Muscle of leg (tissue), 3 donors: ENCODE measurements at regions not wholly inside any gene's neighbourhood (a gene's known extent, or its start where the extent isn't known, plus 50 kb on each side); places are given as distances from the start of the nearest gene placed in this dataset.
"Not testable (repeated sequence)": the region's sequence is repeated elsewhere in the genome, so short reads cannot be mapped to it uniquely, and the experiment has no call there.

Experiments used
- DNase-seq: peaks from one replicate; pipeline ENCODE4 v3.0.0; 2013
- H3K27ac ChIP-seq: one replicate; pipeline ENCODE4 v1.5.1; 2013; ENCODE audit warnings: mild to moderate bottlenecking, low read length, control low read depth
- H3K27me3 ChIP-seq: one replicate; pipeline ENCODE4 v1.6.1; 2013; ENCODE audit warnings: low read length; ENCODE audit not compliant: control insufficient read depth, insufficient read depth
- H3K36me3 ChIP-seq: one replicate; pipeline ENCODE4 v1.6.1; 2013; ENCODE audit warnings: low read length; ENCODE audit not compliant: control insufficient read depth, insufficient read depth
- H3K4me1 ChIP-seq: one replicate; pipeline ENCODE4 v1.6.1; 2013; ENCODE audit warnings: low read length; ENCODE audit not compliant: control insufficient read depth, insufficient read depth
- H3K4me3 ChIP-seq: one replicate; pipeline ENCODE4 v1.5.1; 2013; ENCODE audit warnings: low read length, control low read depth
- H3K9me3 ChIP-seq: replicated peaks from 2 replicates; pipeline ENCODE4 v1.6.1; 2013; ENCODE audit warnings: low read depth, low read length; ENCODE audit not compliant: control insufficient read depth
- WGBS: methylation state at CpG from one replicate; pipeline ENCODE4 v1.1.5; 2013; ENCODE audit warnings: missing lambda C conversion rate; ENCODE audit not compliant: insufficient coverage; 5-methylcytosine and 5-hydroxymethylcytosine counted together

- WGBS, result 70% methylated on average over 1 of the region's 3 CpGs
- no peak for DNase-seq
- H3K9me3 ChIP-seq, result no peaks in the 10 kb centered on the region
These were observed 313.3 kb downstream of the SEC16B start for GRCh38 chr1:177656598-177656997.

GRCh38 chr1:177650947-177651346 is 318.9 kb downstream of the SEC16B start:
- H3K27ac ChIP-seq, result no peak overlapping the region
- no peaks in the 10 kb centered on the region for H3K9me3 ChIP-seq
- no peak for DNase-seq
- H3K27me3 ChIP-seq, result no peaks in the 10 kb centered on the region
- no peaks in the 10 kb centered on the region for H3K4me1 ChIP-seq
- no peaks in the 10 kb centered on the region for H3K36me3 ChIP-seq
- WGBS, result 42% methylated on average over 2 of the region's 3 CpGs
- H3K4me3 ChIP-seq, result no peak overlapping the region

More at GRCh38 chr1:177656598-177656997, 313.3 kb downstream of the SEC16B start:
- Histone ChIP-seq H3K4me3 (no peak overlapping the region), H3K4me1 (no peaks in the 10 kb centered on the region), H3K27me3 (no peaks in the 10 kb centered on the region), H3K36me3 (no peaks in the 10 kb centered on the region), H3K27ac (no peak overlapping the region)

- WGBS, result 70% methylated on average over 3 of the region's 6 CpGs
These were observed 321.1 kb downstream of the SEC16B start for GRCh38 chr1:177648731-177649265.

GRCh38 chr1:177648138-177648537 is 321.7 kb downstream of the SEC16B start:
- Histone ChIP-seq H3K36me3 (no peaks in the 10 kb centered on the region), H3K4me1 (no peaks in the 10 kb centered on the region), H3K9me3 (no peaks in the 10 kb centered on the region), H3K4me3 (no peak overlapping the region), H3K27me3 (no peaks in the 10 kb centered on the region), H3K27ac (no peak overlapping the region)
- DNase-seq, result no peak
- WGBS, result no CpG with 5 or more reads among the region's 1 CpG

More at GRCh38 chr1:177648731-177649265, 321.1 kb downstream of the SEC16B start:
- H3K27me3 ChIP-seq, result no peaks in the 10 kb centered on the region
- no peak overlapping the region for H3K4me3 ChIP-seq
- no peak overlapping the region for H3K27ac ChIP-seq
- no peaks in the 10 kb centered on the region for H3K9me3 ChIP-seq
- no peak for DNase-seq
- H3K4me1 ChIP-seq, result no peaks in the 10 kb centered on the region
- H3K36me3 ChIP-seq, result no peaks in the 10 kb centered on the region

- Histone ChIP-seq H3K9me3 (no peaks in the 10 kb centered on the region), H3K27ac (no peak overlapping the region), H3K4me1 (no peaks in the 10 kb centered on the region), H3K27me3 (no peaks in the 10 kb centered on the region), H3K4me3 (no peak overlapping the region), H3K36me3 (no peaks in the 10 kb centered on the region)
- whole genome bisulfite sequencing, result 85% methylated on average over 2 of the region's 4 CpGs
- no peak for DNase-seq
These were observed 322.8 kb downstream of the SEC16B start for GRCh38 chr1:177646757-177647730.

- peak; percentile 11 for DNase-seq
- no peak overlapping the region for H3K4me3 ChIP-seq
These were observed 324.2 kb downstream of the SEC16B start for GRCh38 chr1:177645491-177646190.

GRCh38 chr1:177640687-177641086 is 329.2 kb downstream of the SEC16B start:
- DNase-seq, result no peak
- Histone ChIP-seq H3K4me1 (no peaks in the 10 kb centered on the region), H3K27ac (no peak overlapping the region), H3K36me3 (no peaks in the 10 kb centered on the region), H3K27me3 (no peaks in the 10 kb centered on the region), H3K4me3 (no peak overlapping the region), H3K9me3 (no peaks in the 10 kb centered on the region)

More at GRCh38 chr1:177645491-177646190, 324.2 kb downstream of the SEC16B start:
- Histone ChIP-seq H3K4me1 (no peaks in the 10 kb centered on the region), H3K27ac (no peak overlapping the region), H3K36me3 (no peaks in the 10 kb centered on the region), H3K9me3 (no peaks in the 10 kb centered on the region), H3K27me3 (no peaks in the 10 kb centered on the region)
- 69% methylated on average over 5 of the region's 6 CpGs for WGBS

GRCh38 chr1:177634151-177634550 is 335.7 kb downstream of the SEC16B start:
- not testable (repeated sequence) for H3K9me3 ChIP-seq, H3K4me3 ChIP-seq, H3K4me1 ChIP-seq, H3K27ac ChIP-seq, DNase-seq, H3K27me3 ChIP-seq, H3K36me3 ChIP-seq
- 84% methylated on average over 14 of the region's 15 CpGs for WGBS

GRCh38 chr1:177632923-177633615 is 336.8 kb downstream of the SEC16B start:
- Histone ChIP-seq H3K36me3 (no peaks in the 10 kb centered on the region), H3K27me3 (no peaks in the 10 kb centered on the region), H3K4me3 (no peak overlapping the region), H3K27ac (no peak overlapping the region), H3K9me3 (no peaks in the 10 kb centered on the region), H3K4me1 (no peaks in the 10 kb centered on the region)
- no peak for DNase-seq
- WGBS, result 86% methylated on average over 1 of the region's 4 CpGs

GRCh38 chr1:177631770-177632169 is 338.1 kb downstream of the SEC16B start:
- Histone ChIP-seq H3K4me3 (no peak overlapping the region), H3K4me1 (no peaks in the 10 kb centered on the region), H3K9me3 (no peaks in the 10 kb centered on the region), H3K27ac (no peak overlapping the region), H3K36me3 (no peaks in the 10 kb centered on the region), H3K27me3 (no peaks in the 10 kb centered on the region)
- DNase-seq, result no peak
- no CpG with 5 or more reads among the region's 2 CpGs for WGBS
